ENCODE measurements at regions not wholly inside any gene's neighbourhood (a gene's known extent, or its start where the extent isn't known, plus 50 kb on each side); places are given as distances from the start of the nearest gene placed in this dataset.

- H3K36me3 Mint-ChIP-seq = no peaks in the 10 kb centered on the region
- H3K27me3 Mint-ChIP-seq = peaks cover 34 to 50% (median 37%) of the 10 kb centered on the region in 3 donors
- DNase-seq = no peak
- no peaks in the 10 kb centered on the region for H3K9me3 Mint-ChIP-seq
- H3K27ac Mint-ChIP-seq = no peak overlapping the region
- ATAC-seq (ENCODE audit: low read depth in 2 of 2) = no peak
- peaks cover 7 to 21% (median 15%) of the 10 kb centered on the region in 3 donors for H3K4me1 Mint-ChIP-seq
- no peak overlapping the region for H3K4me3 Mint-ChIP-seq
Observed at GRCh38 chr16:86041215-86041614, 142.3 kb downstream of the IRF8 start.

- H3K27ac Mint-ChIP-seq = no peak overlapping the region
- H3K9me3 Mint-ChIP-seq = no peaks in the 10 kb centered on the region
- peaks cover 7 to 21% (median 16%) of the 10 kb centered on the region in 3 donors for H3K4me1 Mint-ChIP-seq
- ATAC-seq (ENCODE audit: low read depth in 2 of 2) = peak; percentile 41 to 67
- no peak overlapping the region for H3K4me3 Mint-ChIP-seq
- no peak for DNase-seq
- peaks cover 36 to 56% (median 43%) of the 10 kb centered on the region in 3 donors for H3K27me3 Mint-ChIP-seq
- H3K36me3 Mint-ChIP-seq = no peaks in the 10 kb centered on the region
Observed at GRCh38 chr16:86041807-86042206, 142.8 kb downstream of the IRF8 start.

GRCh38 chr16:86042393-86042792 lies 143.4 kb downstream of the IRF8 start:
- no peak overlapping the region for H3K4me3 Mint-ChIP-seq
- no peaks in the 10 kb centered on the region for H3K36me3 Mint-ChIP-seq
- DNase-seq (no peak), ATAC-seq (ENCODE audit: low read depth in 2 of 2) (no peak)
- H3K27me3 Mint-ChIP-seq = peaks cover 42 to 59% (median 49%) of the 10 kb centered on the region in 3 donors
- no peak overlapping the region for H3K27ac Mint-ChIP-seq
- peaks cover 7 to 25% (median 16%) of the 10 kb centered on the region in 3 donors for H3K4me1 Mint-ChIP-seq
- no peaks in the 10 kb centered on the region for H3K9me3 Mint-ChIP-seq

- Mint-ChIP-seq H3K27me3 (peaks cover 42 to 62% (median 57%) of the 10 kb centered on the region in 3 donors), H3K36me3 (no peaks in the 10 kb centered on the region), H3K9me3 (no peaks in the 10 kb centered on the region), H3K4me1 (peaks cover 7 to 25% (median 16%) of the 10 kb centered on the region in 3 donors), H3K27ac (peak overlapping the region in 2 of 6 donors; percentile 19 to 82), H3K4me3 (no peak overlapping the region)
- DNase-seq (no peak), ATAC-seq (ENCODE audit: low read depth in 2 of 2) (no peak)
Observed at GRCh38 chr16:86042996-86043725, 144.2 kb downstream of the IRF8 start.

GRCh38 chr16:86044241-86044671 lies 145.3 kb downstream of the IRF8 start:
- Mint-ChIP-seq H3K4me1 (peaks cover 7 to 25% (median 20%) of the 10 kb centered on the region in 3 donors), H3K27me3 (peaks cover 48 to 73% (median 68%) of the 10 kb centered on the region in 3 donors), H3K27ac (peak overlapping the region in 2 of 6 donors; percentile 56 to 57), H3K4me3 (no peak overlapping the region), H3K9me3 (no peaks in the 10 kb centered on the region), H3K36me3 (no peaks in the 10 kb centered on the region)
- ATAC-seq (ENCODE audit: low read depth in 2 of 2) = peak in 1 of 2 donors; percentile 36
- DNase-seq = peak; percentile 19

GRCh38 chr16:86044881-86045590 lies 146.1 kb downstream of the IRF8 start:
- H3K27me3 Mint-ChIP-seq = peaks cover 47 to 80% (median 68%) of the 10 kb centered on the region in 3 donors

GRCh38 chr16:86045591-86045971 lies 146.6 kb downstream of the IRF8 start:
- DNase-seq (no peak), ATAC-seq (ENCODE audit: low read depth in 2 of 2) (no peak)
- Mint-ChIP-seq H3K4me1 (peaks cover 7 to 25% (median 20%) of the 10 kb centered on the region in 3 donors), H3K27ac (no peak overlapping the region), H3K9me3 (no peaks in the 10 kb centered on the region), H3K4me3 (no peak overlapping the region), H3K27me3 (peaks cover 52 to 79% (median 68%) of the 10 kb centered on the region in 3 donors), H3K36me3 (no peaks in the 10 kb centered on the region)

More at GRCh38 chr16:86044881-86045590, 146.1 kb downstream of the IRF8 start:
- Mint-ChIP-seq H3K9me3 (no peaks in the 10 kb centered on the region), H3K36me3 (no peaks in the 10 kb centered on the region), H3K27ac (peak overlapping the region in 2 of 6 donors; percentile 39 to 56), H3K4me3 (no peak overlapping the region), H3K4me1 (peaks cover 7 to 25% (median 20%) of the 10 kb centered on the region in 3 donors)
- ATAC-seq (ENCODE audit: low read depth in 2 of 2) (peak; percentile 72 to 74), DNase-seq (peak; percentile 11)

GRCh38 chr16:86046026-86046425 lies 147.1 kb downstream of the IRF8 start:
- DNase-seq (no peak), ATAC-seq (ENCODE audit: low read depth in 2 of 2) (no peak)
- Mint-ChIP-seq H3K4me3 (no peak overlapping the region), H3K36me3 (no peaks in the 10 kb centered on the region), H3K27me3 (peaks cover 53 to 79% (median 70%) of the 10 kb centered on the region in 3 donors), H3K9me3 (no peaks in the 10 kb centered on the region), H3K27ac (no peak overlapping the region), H3K4me1 (peaks cover 7 to 25% (median 20%) of the 10 kb centered on the region in 3 donors)

- H3K4me1 Mint-ChIP-seq = peaks cover 7 to 25% (median 20%) of the 10 kb centered on the region in 3 donors
- H3K27me3 Mint-ChIP-seq = peaks cover 53 to 87% (median 72%) of the 10 kb centered on the region in 3 donors
- ATAC-seq (ENCODE audit: low read depth in 2 of 2) (no peak), DNase-seq (no peak)
- H3K9me3 Mint-ChIP-seq = no peaks in the 10 kb centered on the region
- H3K27ac Mint-ChIP-seq = peak overlapping the region in 1 of 6 donors; percentile 42
- H3K4me3 Mint-ChIP-seq = no peak overlapping the region
- no peaks in the 10 kb centered on the region for H3K36me3 Mint-ChIP-seq
Observed at GRCh38 chr16:86046667-86047270, 147.8 kb downstream of the IRF8 start.

- no peak for DNase-seq
- Mint-ChIP-seq H3K27me3 (peaks cover 55 to 85% (median 69%) of the 10 kb centered on the region in 3 donors), H3K9me3 (no peaks in the 10 kb centered on the region), H3K27ac (no peak overlapping the region), H3K4me1 (peaks cover 7 to 21% (median 20%) of the 10 kb centered on the region in 3 donors), H3K4me3 (no peak overlapping the region), H3K36me3 (no peaks in the 10 kb centered on the region)
- ATAC-seq (ENCODE audit: low read depth in 2 of 2) = no peak
Observed at GRCh38 chr16:86048221-86048620, 149.3 kb downstream of the IRF8 start.

- H3K27ac Mint-ChIP-seq = no peak overlapping the region
- H3K36me3 Mint-ChIP-seq = no peaks in the 10 kb centered on the region
- peaks cover 7 to 20% (median 18%) of the 10 kb centered on the region in 3 donors for H3K4me1 Mint-ChIP-seq
- H3K4me3 Mint-ChIP-seq = no peak overlapping the region
- H3K27me3 Mint-ChIP-seq = peaks cover 50 to 88% (median 69%) of the 10 kb centered on the region in 3 donors
- H3K9me3 Mint-ChIP-seq = no peaks in the 10 kb centered on the region
- ATAC-seq (ENCODE audit: low read depth in 2 of 2) (no peak), DNase-seq (no peak)
Observed at GRCh38 chr16:86048882-86049585, 150.1 kb downstream of the IRF8 start.

- Mint-ChIP-seq H3K36me3 (no peaks in the 10 kb centered on the region), H3K9me3 (no peaks in the 10 kb centered on the region), H3K4me3 (no peak overlapping the region), H3K27me3 (peaks cover 45 to 85% (median 64%) of the 10 kb centered on the region in 3 donors), H3K4me1 (peaks cover 7 to 16% (median 16%) of the 10 kb centered on the region in 3 donors), H3K27ac (no peak overlapping the region)
- DNase-seq (no peak), ATAC-seq (ENCODE audit: low read depth in 2 of 2) (no peak)
Observed at GRCh38 chr16:86049641-86050040, 150.7 kb downstream of the IRF8 start.

GRCh38 chr16:86050111-86050510 lies 151.1 kb downstream of the IRF8 start:
- H3K27me3 Mint-ChIP-seq = peaks cover 50 to 85% (median 64%) of the 10 kb centered on the region in 3 donors
- peaks cover 2 to 12% (median 11%) of the 10 kb centered on the region in 3 donors for H3K4me1 Mint-ChIP-seq
- DNase-seq = no peak
- no peaks in the 10 kb centered on the region for H3K36me3 Mint-ChIP-seq
- no peaks in the 10 kb centered on the region for H3K9me3 Mint-ChIP-seq
- no peak overlapping the region for H3K27ac Mint-ChIP-seq
- no peak overlapping the region for H3K4me3 Mint-ChIP-seq
- no peak for ATAC-seq (ENCODE audit: low read depth in 2 of 2)

All from naive B cell (primary cell).